Fibroblast of upper back skin (primary cell): ENCODE measurements at regions not wholly inside any gene's neighbourhood (a gene's known extent, or its start where the extent isn't known, plus 50 kb on each side); places are given as distances from the start of the nearest gene placed in this dataset.
"Not testable (repeated sequence)": the region's sequence is repeated elsewhere in the genome, so short reads cannot be mapped to it uniquely, and the experiment has no call there.

Experiments
- DNase-seq: peaks from one replicate; pipeline ENCODE4 v3.0.0-alpha.2; 2013

DNA sequence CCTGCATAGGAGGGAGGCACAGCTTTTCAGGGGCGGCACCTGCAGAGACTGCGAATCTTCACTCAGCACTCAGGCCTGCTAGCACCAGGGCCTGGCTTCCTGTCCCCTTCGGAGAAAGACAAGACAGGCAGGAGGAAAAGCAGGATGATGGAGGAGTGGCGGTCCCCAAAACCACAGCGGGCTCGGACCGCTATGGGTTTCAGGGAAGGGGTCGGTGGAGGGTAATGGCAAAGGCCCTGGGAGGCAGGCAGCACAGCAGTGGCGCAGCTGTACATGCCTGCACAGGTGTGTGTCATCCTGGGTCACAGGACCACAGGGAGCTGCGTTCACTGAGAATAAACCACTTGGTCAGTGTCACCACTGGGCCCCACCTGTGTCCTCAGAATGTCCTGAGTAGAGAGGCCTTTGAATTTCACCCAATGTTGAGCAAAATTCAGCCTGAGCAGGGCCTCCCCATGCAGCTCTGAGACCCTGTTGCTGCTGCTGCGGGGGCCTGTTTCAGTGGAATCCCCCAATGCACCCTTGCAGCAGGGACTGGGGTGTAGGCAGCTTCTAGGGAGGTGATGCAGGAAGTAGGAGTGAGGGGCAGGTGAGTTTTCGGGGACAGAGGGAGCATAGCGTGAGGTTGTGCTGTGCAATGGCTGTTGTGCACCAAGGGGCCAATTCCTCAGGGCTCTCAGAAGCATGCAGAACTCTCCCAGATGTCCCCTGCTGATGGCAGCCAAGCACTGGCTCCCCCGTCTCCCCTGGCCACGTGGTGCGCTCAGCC is 90.6 kb upstream of the PPP2R2D start:
- DNase-seq, result no peak

GRCh38 chr10:131810805-131811629 is 89.8 kb upstream of the PPP2R2D start:
- no peak for DNase-seq

- DNase-seq, result no peak
These were observed 89.0 kb upstream of the PPP2R2D start for GRCh38 chr10:131811630-131812403.

DNA sequence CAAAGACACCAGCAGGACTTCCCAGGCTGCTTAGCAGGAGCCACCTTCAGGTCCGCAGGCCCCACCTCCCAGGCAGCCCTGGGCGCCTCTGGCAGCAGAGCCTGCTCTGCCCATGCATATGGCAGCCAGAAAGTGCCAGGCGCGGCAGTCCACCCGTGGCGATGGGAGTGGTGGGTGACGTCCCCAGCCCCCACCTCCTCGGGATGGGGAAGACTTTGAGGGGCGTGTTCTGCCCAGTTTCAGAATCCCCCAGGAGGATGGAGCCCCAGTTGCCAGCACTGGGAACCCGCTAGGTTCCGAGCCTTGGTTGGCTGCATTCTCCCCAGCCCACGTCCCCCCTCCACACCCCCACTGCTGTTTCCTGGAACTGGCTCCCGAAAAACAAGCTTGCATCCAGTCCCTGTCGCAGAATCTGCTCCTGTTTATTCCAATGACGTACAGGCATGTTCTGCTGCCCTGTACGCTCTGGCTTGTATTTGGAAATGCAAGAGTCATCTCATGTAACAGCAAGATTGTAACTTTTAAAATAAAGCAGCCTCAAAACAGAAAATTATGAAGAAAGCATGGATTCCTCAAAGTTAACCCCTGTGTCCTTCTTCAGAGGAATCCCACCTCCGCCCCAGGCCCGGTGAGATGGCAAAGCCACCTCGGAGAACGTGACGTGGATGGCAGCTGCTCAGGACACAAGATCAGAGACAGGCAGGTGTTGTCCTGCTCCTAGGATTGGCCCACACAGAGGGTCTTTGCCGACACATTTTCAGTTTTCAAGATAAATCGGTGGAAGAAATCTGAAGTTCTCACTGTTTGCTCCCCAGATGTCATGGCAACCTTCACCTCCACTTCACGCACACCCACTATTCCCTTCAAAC is 87.8 kb upstream of the PPP2R2D start:
- DNase-seq, result no peak

GRCh38 chr10:131814567-131815265 is 86.1 kb upstream of the PPP2R2D start:
- DNase-seq, result no peak

DNA sequence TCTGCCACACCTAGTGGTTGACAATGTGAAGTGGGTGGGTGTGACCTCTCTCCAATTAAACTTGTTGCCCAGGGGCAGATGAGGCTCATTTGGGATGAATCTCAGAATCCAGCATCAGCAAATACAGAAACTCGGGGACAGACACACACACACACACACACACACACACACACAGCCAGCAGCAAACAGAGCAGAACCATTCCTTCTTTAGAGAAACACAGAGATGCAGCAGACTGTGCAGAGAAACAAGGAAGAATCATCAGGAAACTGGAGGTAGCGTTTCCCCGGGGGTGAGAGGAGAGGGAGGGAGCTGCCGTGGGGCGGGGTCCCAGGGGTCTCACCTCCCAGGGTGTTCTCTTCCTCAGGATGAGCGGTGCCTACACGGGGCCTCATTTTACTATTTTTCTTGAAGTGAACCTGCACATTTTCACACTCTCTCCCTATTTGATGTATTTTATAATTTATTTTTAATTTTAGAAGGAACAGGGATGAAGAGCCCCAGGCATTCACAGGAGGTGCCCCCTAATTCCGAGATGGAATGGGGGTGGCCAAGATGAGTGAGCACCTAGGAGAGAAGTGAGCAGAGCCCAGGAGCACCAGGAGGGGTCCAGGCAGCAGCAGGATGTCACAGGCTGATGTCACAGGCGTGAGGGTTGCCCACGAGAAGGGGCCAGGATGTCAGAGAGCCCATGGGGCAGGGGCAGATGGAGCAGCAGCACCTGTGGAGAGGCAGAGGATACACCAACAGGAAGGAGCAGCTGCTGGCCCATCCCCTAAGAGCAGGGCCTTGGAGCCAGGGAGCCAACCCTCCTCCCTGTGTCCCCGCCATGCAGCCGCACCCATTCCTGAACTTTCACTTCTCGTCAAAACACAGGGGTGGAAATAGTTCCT is 85.3 kb upstream of the PPP2R2D start:
- no peak for DNase-seq

DNA sequence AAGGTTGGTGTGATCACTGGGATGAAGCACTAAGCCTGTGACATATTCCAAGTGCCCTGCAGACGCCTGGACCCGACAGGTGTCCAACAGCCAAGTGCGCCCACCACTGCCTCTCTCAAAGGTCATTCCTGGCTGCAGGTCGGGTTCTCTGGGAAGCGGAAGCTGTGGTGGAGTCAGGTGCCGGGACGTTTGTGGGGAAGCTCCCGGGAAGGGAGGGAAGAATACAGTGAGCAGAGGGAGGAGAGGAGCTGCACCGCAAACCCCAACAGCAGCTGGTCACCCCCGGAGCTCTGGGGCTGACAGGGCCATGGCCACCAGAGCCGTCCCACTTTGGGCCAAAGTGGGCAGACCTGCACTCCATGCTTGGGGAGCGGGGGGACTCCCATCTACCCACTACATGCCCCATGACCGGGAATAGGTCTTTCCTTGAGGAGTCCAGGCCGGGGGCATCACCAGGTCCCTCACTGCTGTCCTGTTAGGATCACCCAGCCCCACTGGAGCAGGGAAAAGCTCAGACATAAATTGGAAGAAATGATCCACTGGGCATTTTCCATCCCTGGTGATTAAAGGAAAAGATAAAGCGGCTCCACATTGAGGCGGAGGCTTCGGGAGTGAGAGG is 84.5 kb upstream of the PPP2R2D start:
- no peak for DNase-seq

DNA sequence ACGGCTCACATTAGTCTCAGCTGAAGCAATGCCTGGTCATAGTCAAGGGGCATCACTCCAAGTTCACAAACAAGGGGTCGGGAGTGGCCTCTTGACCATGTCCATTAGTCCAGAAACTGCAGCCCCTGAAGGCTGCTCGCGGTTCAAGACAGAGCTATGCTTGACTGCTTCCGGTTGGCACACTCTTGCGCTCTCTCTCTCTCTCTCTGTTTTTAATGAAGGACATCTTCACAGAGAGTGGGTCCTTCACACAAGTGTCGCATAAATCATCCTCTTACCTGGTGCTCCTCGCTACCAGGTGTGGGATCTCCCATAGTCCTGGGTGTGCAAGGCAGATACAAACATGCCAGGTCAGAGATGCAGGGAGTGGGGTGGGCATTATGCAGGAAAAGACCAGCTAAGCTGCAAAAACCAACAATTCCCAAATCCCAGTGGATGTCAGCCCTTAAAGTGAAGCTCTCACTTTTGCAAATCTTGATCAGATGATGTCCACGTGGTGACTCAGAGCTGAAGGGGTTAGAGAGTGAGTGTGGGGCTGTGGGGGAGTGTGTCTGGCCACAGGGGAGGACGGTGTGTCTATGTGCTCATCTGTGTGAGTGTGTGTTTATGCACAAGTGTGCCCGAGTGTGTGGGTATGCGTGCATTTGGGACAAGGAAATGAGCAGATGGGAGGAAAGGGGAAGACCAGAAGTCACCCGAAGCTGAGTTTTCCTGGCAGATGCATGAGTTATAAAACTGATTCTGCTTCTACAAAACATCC is 83.7 kb upstream of the PPP2R2D start:
- DNase-seq, result no peak

GRCh38 chr10:131817866-131818509 is 82.8 kb upstream of the PPP2R2D start:
- DNase-seq, result no peak

DNA sequence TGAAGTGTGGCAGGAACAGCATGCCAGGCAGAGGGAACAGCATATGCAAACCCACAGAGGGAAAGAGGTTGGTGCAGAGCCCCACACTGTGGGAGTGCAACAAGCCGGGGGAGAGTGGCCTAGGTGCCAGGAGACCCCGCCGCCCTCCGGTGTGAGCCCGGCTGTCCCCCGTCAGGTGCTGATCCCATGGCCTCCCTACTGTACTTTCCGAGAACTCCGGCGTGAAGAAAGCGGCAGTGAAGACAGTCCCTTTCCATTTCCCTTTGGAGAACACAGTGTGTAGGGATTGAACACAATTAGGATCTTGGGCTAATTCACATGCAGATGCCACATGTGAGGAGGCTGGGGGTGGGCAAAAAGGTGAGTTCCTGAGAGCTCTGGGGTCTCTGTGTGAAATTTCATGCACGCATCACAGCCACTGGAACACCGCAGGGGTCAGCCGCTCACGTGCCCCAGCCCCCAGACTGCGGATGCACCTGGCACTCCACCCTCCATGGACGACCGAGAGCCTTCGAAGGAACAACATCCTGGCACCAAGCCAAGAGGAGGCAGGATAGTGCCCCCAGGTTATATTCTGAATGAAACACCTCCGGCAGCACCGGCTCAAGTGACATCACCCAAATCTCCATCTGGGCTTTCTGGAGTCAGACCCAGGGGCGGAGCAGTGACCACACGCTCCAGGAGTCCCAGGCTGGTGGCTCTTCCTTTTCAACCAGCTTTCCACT is 82.1 kb upstream of the PPP2R2D start:
- no peak for DNase-seq

DNA sequence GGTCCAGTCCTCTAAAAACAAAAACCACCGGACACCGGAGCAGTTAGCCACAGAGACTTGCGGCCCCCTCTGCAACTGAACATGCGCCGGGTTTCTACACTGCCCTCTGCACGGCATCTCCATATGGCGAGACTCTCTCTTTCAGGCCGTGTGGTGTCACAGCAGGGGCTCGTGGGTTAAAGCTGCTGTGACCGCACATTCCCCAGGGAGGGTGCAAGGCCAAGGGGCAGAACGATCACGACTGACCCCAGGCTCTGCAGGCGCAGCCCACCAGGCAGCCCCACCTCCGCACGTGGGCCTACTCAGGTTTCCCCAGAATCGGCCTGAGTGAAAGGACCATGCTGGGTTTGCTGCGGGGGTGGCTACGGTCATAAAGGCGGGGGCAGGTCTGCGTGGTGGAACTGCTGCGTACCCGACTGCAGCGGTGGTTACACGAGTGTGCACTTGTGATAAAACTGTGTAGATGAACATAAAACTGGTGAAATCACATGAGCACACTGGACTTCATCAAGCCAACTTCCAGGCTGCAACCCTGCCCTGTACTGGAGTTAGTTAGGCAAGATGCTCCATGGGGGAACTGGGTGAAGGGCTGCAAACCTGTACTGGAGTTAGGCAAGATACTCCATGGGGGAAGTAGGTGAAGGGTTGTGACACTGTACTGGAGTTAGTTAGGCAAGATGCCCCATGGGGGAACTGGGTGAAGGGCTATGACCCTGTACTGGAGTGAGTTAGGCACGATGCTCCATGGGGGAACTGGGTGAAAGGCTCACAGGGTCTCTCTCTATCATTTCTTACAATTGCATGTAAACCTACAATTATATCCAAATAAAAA is 81.4 kb upstream of the PPP2R2D start:
- no peak for DNase-seq

- no peak for DNase-seq
These were observed 80.2 kb upstream of the PPP2R2D start for GRCh38 chr10:131820626-131821025.

DNA sequence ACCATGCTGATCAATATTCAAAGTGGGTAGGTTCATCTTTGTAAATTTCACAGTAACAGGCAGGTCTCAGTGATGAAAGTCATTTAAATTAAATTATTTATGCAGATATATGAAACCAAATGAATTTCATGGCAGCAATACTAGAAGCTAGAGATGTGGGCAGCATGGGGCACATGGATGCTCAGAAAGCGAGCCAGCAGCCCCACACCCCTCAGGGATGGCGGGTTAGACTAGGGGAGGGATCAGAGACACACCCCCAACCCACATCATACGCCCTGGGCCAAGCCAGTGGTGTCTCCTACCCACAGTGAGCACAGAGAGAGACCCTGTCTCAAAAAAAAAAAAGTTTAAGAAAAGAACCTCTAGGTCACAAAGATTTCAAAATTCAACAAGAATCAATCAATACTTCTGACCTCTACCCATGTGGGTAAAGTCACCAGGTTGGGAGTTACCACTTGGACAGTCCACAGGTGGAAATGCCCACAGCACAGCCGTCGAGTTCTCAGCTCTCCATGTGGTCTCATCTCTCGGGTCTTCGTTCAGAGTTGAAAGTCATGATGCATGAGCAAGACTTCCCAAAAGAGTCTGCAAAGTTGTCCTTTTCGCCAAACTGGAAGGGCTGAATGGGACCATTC is 79.3 kb upstream of the PPP2R2D start:
- no peak for DNase-seq

- no peak for DNase-seq
These were observed 78.7 kb upstream of the PPP2R2D start for GRCh38 chr10:131822013-131822691.

DNA sequence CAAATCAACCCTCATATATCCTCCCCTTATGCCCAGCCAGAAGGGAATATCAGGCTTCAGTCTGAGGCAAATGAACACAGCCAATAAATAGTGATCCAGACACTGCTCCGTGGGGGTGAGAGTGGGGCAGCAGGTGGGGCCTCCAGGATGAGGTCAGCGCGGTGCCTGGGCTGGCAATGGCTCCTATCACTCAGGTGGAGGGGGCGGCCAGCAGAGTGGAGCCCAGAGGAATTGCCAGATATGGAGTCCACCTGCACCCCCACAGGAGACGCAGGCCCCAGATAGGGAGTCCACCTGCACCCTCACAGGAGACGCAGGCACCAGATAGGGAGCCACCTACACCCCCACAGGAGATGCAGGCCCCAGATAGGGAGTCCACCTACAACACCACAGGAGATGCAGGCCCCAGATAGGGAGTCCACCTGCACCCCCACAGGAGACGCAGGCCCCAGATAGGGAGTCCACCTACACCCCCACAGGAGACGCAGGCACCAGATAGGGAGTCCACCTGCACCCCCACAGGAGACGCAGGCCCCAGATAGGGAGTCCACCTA is 78.0 kb upstream of the PPP2R2D start:
- DNase-seq, result no peak

- DNase-seq, result not testable (repeated sequence)
These were observed 77.2 kb upstream of the PPP2R2D start for GRCh38 chr10:131823601-131824099.
